Transverse colon (tissue), 4 donors: ENCODE measurements at regions not wholly inside any gene's neighbourhood (a gene's known extent, or its start where the extent isn't known, plus 50 kb on each side); places are given as distances from the start of the nearest gene placed in this dataset.

Experiments
- DNase-seq: peaks from one replicate; pipeline ENCODE4 v3.0.0-alpha.2; 2019
- H3K27ac ChIP-seq, 4 donors: fragments of 200-600 bp; sonication (generic); 2 replicates each; pipeline ENCODE4 v1.5.1; 2016 to 2018; ENCODE audit warnings: inconsistent platforms in 4 of 4
- H3K27me3 ChIP-seq: fragments of 200-600 bp; sonication (generic); 2 replicates; pipeline ENCODE4 v1.5.1; 2017; ENCODE audit warnings: inconsistent platforms
- H3K36me3 ChIP-seq, 4 donors: fragments of 200-600 bp; sonication (generic); 2 replicates each; pipeline ENCODE4 v1.5.1; 2017 to 2019; ENCODE audit warnings: inconsistent platforms in 4 of 4
- H3K4me1 ChIP-seq, 4 donors: fragments of 200-600 bp; sonication (generic); 2 replicates each; pipeline ENCODE4 v1.5.1; 2017 to 2020; ENCODE audit warnings: inconsistent platforms in 4 of 4
- H3K4me3 ChIP-seq, 4 donors: fragments of 200-600 bp; sonication (generic); 1 replicate in 1 of 4; 2 replicates in 3 of 4; pipeline versions ENCODE4 v1.5.1 to v1.6.1; 2017 to 2019; ENCODE audit warnings: inconsistent platforms in 4 of 4
- H3K9me3 ChIP-seq, 2 donors: fragments of 200-600 bp; sonication (generic); 2 replicates each; pipeline ENCODE4 v1.5.1; 2017 to 2019; ENCODE audit warnings: inconsistent platforms in 2 of 2
- EP300 ChIP-seq: sonication (generic); formaldehyde crosslinking; IDR thresholded peaks from one replicate; pipeline ENCODE4 v1.6.1; 2017; ENCODE audit warnings: antibody characterized with exemption, low read depth
- POLR2A ChIP-seq: fragments of 450-650 bp; IDR thresholded peaks from one replicate; pipeline ENCODE4 v1.6.1; 2016; ENCODE audit warnings: antibody characterized with exemption, mild to moderate bottlenecking, moderate library complexity
- POLR2AphosphoS5 ChIP-seq, 3 donors: sonication (generic); formaldehyde crosslinking; IDR thresholded peaks; one replicate each; pipeline ENCODE4 v1.6.1; 2016; ENCODE audit warnings: antibody characterized with exemption in 3 of 3
- WGBS, 2 donors: methylation state at CpG; one replicate each; pipeline ENCODE4 v1.1.5; 2018; ENCODE audit warnings: low coverage in 1 of 2; 5-methylcytosine and 5-hydroxymethylcytosine counted together
- in situ Hi-C, 4 donors: fragments of 200-750 bp; cut with MboI; loops; one replicate each; pipeline versions ENCODE4 v1.15.0 to v1.15.1; 2017; ENCODE audit warnings: low sequenced_read_pairs in 3 of 4, low pct_ligation_motif_present in 1 of 4, low pct_unique_long_range_greater_than_20kb in 1 of 4
- intact Hi-C: fragments of 100-400 bp; cut with DNase I; formaldehyde crosslinking; loops from one replicate; pipeline ENCODE4 v1.15.1; 2023; ENCODE audit warnings: low total_unique reads
- TF ChIP-seq, protein P1 (sequence below), 5 experiments: fragments of 200-600 bp in 3 of 5; fragments of 450-650 bp in 2 of 5; sonication (generic) in 3 of 5; IDR thresholded peaks; 1 replicate in 2 of 5; 2 replicates in 3 of 5; pipeline ENCODE4 v1.5.1; 2016 to 2017; ENCODE audit warnings: antibody characterized with exemption in 5 of 5, inconsistent platforms in 3 of 5, mild to moderate bottlenecking in 2 of 5, moderate library complexity in 1 of 5

DNA sequence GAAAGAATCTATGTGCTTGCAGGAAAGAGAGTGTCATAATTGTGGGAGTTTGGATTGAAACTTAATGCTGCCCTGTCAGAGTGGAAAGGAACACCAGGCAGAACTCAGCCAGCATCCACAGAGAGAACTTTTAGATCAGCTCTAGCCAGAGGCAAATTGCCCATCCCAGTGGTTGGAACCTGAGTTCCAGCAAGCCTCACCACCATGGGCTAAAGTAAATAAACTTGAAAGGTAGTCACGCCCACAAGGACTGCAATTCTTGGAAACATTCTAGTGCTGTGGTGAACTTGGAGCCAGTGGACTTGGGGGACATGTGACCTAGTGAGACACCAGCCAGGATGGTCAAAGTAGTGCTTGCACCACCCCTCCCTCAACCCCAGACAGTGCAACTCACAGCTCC lies 571.6 kb downstream of the LRRIQ3 start:
- no peak overlapping the region for H3K4me3 ChIP-seq
- H3K27ac ChIP-seq = no peak overlapping the region
- no peaks in the 10 kb centered on the region for H3K9me3 ChIP-seq
- WGBS, 2 donors = 65% methylated on average over 1 of the region's 1 CpG; no CpG with 5 or more reads in 1 of the 2 donors
- DNase-seq = no peak
- TF ChIP-seq, protein P1, sequence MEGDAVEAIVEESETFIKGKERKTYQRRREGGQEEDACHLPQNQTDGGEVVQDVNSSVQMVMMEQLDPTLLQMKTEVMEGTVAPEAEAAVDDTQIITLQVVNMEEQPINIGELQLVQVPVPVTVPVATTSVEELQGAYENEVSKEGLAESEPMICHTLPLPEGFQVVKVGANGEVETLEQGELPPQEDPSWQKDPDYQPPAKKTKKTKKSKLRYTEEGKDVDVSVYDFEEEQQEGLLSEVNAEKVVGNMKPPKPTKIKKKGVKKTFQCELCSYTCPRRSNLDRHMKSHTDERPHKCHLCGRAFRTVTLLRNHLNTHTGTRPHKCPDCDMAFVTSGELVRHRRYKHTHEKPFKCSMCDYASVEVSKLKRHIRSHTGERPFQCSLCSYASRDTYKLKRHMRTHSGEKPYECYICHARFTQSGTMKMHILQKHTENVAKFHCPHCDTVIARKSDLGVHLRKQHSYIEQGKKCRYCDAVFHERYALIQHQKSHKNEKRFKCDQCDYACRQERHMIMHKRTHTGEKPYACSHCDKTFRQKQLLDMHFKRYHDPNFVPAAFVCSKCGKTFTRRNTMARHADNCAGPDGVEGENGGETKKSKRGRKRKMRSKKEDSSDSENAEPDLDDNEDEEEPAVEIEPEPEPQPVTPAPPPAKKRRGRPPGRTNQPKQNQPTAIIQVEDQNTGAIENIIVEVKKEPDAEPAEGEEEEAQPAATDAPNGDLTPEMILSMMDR (IDR thresholded peaks at IDR 0.05) = no peak
- TF ChIP-seq POLR2A (no peak), EP300 (no peak), POLR2AphosphoS5 (IDR thresholded peaks at IDR 0.05) (no peak)
- intact Hi-C loops (no loop called here), in situ Hi-C loops (no loop called here)
- no peaks in the 10 kb centered on the region for H3K4me1 ChIP-seq
- H3K27me3 ChIP-seq = no peaks in the 10 kb centered on the region
- H3K36me3 ChIP-seq = no peaks in the 10 kb centered on the region

GRCh38 chr1:73623946-73624345 lies 574.0 kb downstream of the LRRIQ3 start:
- Histone ChIP-seq H3K4me1 (no peaks in the 10 kb centered on the region), H3K36me3 (no peaks in the 10 kb centered on the region), H3K27ac (no peak overlapping the region), H3K9me3 (no peaks in the 10 kb centered on the region), H3K27me3 (no peaks in the 10 kb centered on the region), H3K4me3 (no peak overlapping the region)
- DNase-seq = no peak
- TF ChIP-seq POLR2A (no peak), EP300 (no peak), POLR2AphosphoS5 (IDR thresholded peaks at IDR 0.05) (no peak)
- TF ChIP-seq, protein P1 (IDR thresholded peaks at IDR 0.05) = no peak
- intact Hi-C loops = no loop called here
- 20 to 55% methylated on average over 1 of the region's 1 CpG for WGBS, 2 donors
- in situ Hi-C loops = no loop called here

DNA sequence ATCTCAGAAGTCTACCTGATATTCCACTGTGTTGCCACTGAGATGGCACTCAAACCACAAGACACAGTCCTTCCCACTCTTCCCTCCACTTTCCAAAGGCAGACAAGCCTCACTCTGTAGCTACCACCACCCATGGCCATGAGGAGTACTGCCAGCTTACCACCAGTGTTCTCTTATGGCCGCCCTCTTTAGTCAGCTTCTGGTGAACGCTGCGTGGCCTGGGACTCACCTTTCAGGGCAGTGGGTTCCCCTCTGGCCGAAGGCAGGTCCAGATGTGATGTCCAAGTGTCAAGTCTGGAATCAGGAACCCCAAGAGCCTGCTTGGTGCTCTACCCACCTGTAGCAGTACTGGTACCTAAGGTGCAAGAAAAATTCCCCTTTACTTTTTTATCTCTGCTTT lies 580.8 kb downstream of the LRRIQ3 start:
- intact Hi-C loops = no loop called here

DNA sequence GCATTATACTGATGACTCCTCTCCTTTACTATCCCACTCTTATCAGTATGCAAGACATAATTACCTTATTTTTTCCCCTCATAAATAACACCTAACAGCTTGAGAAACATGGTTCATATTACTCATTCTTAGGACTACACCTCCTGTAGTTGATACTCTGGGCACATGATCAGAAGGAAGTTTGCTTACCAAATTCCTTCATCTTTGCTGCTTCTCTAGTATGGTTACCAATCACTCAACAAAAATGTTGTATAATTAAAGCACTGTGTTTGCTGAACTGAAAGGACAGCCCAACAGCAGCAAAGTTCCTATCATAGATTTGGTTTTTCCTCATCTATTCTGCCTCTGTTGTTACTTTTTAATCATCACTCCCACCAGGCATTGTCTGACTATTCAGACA lies 586.3 kb downstream of the LRRIQ3 start:
- no peaks in the 10 kb centered on the region for H3K9me3 ChIP-seq
- intact Hi-C loops (no loop called here), in situ Hi-C loops (no loop called here)
- DNase-seq = no peak
- H3K36me3 ChIP-seq = no peaks in the 10 kb centered on the region
- H3K4me3 ChIP-seq = no peak overlapping the region
- TF ChIP-seq, protein P1 (IDR thresholded peaks at IDR 0.05) = no peak
- no peak for TF ChIP-seq POLR2AphosphoS5 (IDR thresholded peaks at IDR 0.05)
- no peak for TF ChIP-seq POLR2A
- no peak for TF ChIP-seq EP300
- H3K27me3 ChIP-seq = no peaks in the 10 kb centered on the region
- no peak overlapping the region for H3K27ac ChIP-seq
- H3K4me1 ChIP-seq = no peaks in the 10 kb centered on the region

More for the DNA sequence above, 580.8 kb downstream of the LRRIQ3 start:
- Histone ChIP-seq H3K4me3 (no peak overlapping the region), H3K36me3 (no peaks in the 10 kb centered on the region), H3K27me3 (no peaks in the 10 kb centered on the region), H3K4me1 (no peaks in the 10 kb centered on the region), H3K27ac (no peak overlapping the region), H3K9me3 (no peaks in the 10 kb centered on the region)
- WGBS, 2 donors = 77 to 91% methylated on average over 4 of the region's 4 CpGs
- no peak for TF ChIP-seq EP300
- TF ChIP-seq POLR2AphosphoS5 (IDR thresholded peaks at IDR 0.05) = no peak
- TF ChIP-seq POLR2A = no peak
- TF ChIP-seq, protein P1 (IDR thresholded peaks at IDR 0.05) = no peak
- in situ Hi-C loops = no loop called here
- DNase-seq = no peak
